Cortex of kidney (tissue), 1 donor: ENCODE measurements at regions not wholly inside any gene's neighbourhood (a gene's known extent, or its start where the extent isn't known, plus 50 kb on each side); places are given as distances from the start of the nearest gene placed in this dataset.
"Not testable (repeated sequence)": the region's sequence is repeated elsewhere in the genome, so short reads cannot be mapped to it uniquely, and the experiment has no call there.

Experiments
- DNase-seq: peaks from one replicate; lab custom pipeline; 2025; lab: John Stamatoyannopoulos, UW

- DNase-seq, result no peak
These were observed 149.8 kb upstream of the GBE1 start for GRCh38 chr3:81911221-81911620.

GRCh38 chr3:81910244-81910852 lies 148.9 kb upstream of the GBE1 start:
- DNase-seq, result no peak

GRCh38 chr3:81909796-81910195 lies 148.4 kb upstream of the GBE1 start:
- no peak for DNase-seq

GRCh38 chr3:81908561-81908960 lies 147.1 kb upstream of the GBE1 start:
- no peak for DNase-seq

- DNase-seq, result no peak
These were observed 136.9 kb upstream of the GBE1 start for GRCh38 chr3:81898336-81898735.

- DNase-seq, result no peak
These were observed 133.2 kb upstream of the GBE1 start for GRCh38 chr3:81894598-81894997.

GRCh38 chr3:81891055-81891895 lies 129.8 kb upstream of the GBE1 start:
- DNase-seq, result no peak

GRCh38 chr3:81888914-81889557 lies 127.6 kb upstream of the GBE1 start:
- DNase-seq, result no peak

GRCh38 chr3:81887448-81887847 lies 126.0 kb upstream of the GBE1 start:
- DNase-seq, result no peak

GRCh38 chr3:81886081-81886480 lies 124.6 kb upstream of the GBE1 start:
- DNase-seq, result no peak

- DNase-seq, result no peak
These were observed 123.3 kb upstream of the GBE1 start for GRCh38 chr3:81884791-81885190.

GRCh38 chr3:81876826-81877225 lies 115.4 kb upstream of the GBE1 start:
- no peak for DNase-seq

- DNase-seq, result no peak
These were observed 113.3 kb upstream of the GBE1 start for GRCh38 chr3:81874738-81875137.

- DNase-seq, result no peak
These were observed 111.1 kb upstream of the GBE1 start for GRCh38 chr3:81872566-81872965.

- DNase-seq, result no peak
These were observed 110.1 kb upstream of the GBE1 start for GRCh38 chr3:81871358-81872155.

GRCh38 chr3:81869382-81869781 lies 107.9 kb upstream of the GBE1 start:
- no peak for DNase-seq

- DNase-seq, result no peak
These were observed 107.2 kb upstream of the GBE1 start for GRCh38 chr3:81868597-81868996.

GRCh38 chr3:81867875-81868274 lies 106.4 kb upstream of the GBE1 start:
- DNase-seq, result no peak

- DNase-seq, result not testable (repeated sequence)
These were observed 103.7 kb upstream of the GBE1 start for GRCh38 chr3:81865164-81865563.

- no peak for DNase-seq
These were observed 102.8 kb upstream of the GBE1 start for GRCh38 chr3:81864272-81864671.

- no peak for DNase-seq
These were observed 102.3 kb upstream of the GBE1 start for GRCh38 chr3:81863756-81864155.

- DNase-seq, result no peak
These were observed 100.1 kb upstream of the GBE1 start for GRCh38 chr3:81861593-81861992.
